Gastrocnemius medialis (tissue), 4 donors: ENCODE measurements at regions not wholly inside any gene's neighbourhood (a gene's known extent, or its start where the extent isn't known, plus 50 kb on each side); places are given as distances from the start of the nearest gene placed in this dataset.
"Not testable (repeated sequence)": the region's sequence is repeated elsewhere in the genome, so short reads cannot be mapped to it uniquely, and the experiment has no call there.

ENCODE experiments used
- ATAC-seq, 2 donors: fragments of 150-250 bp; one replicate each; pipeline ENCODE4 v1.9.1; 2016
- DNase-seq, 2 donors: peaks; one replicate each; pipeline ENCODE4 v3.0.0-alpha.2; 2019
- H3K27ac ChIP-seq, 4 donors: fragments of 200-600 bp; sonication (generic); 1 replicate in 1 of 4; 2 replicates in 3 of 4; pipeline ENCODE4 v1.5.1; 2016 to 2018; ENCODE audit warnings: mild to moderate bottlenecking in 2 of 4, moderate library complexity in 1 of 4
- H3K27me3 ChIP-seq, 3 donors: fragments of 200-600 bp; sonication (generic) in 2 of 3; 1 replicate in 1 of 3; 2 replicates in 2 of 3; pipeline versions ENCODE4 v1.5.1 to v1.6.0; 2016 to 2019; ENCODE audit warnings: mild to moderate bottlenecking in 1 of 3, moderate library complexity in 1 of 3
- H3K36me3 ChIP-seq, 2 donors: fragments of 200-600 bp; sonication (generic) in 1 of 2; one replicate each; pipeline ENCODE4 v1.5.1; 2017 to 2018
- H3K4me1 ChIP-seq, 2 donors: fragments of 200-600 bp; sonication (generic) in 1 of 2; one replicate each; pipeline ENCODE4 v1.5.1; 2016 to 2017; ENCODE audit warnings: mild to moderate bottlenecking in 2 of 2
- H3K4me3 ChIP-seq, 4 donors: fragments of 200-600 bp; sonication (generic) in 3 of 4; 1 replicate in 1 of 4; 2 replicates in 3 of 4; pipeline ENCODE4 v1.5.1; 2016 to 2019; ENCODE audit warnings: mild to moderate bottlenecking in 2 of 4
- H3K9me3 ChIP-seq, 3 donors: fragments of 200-600 bp; sonication (generic) in 2 of 3; 1 replicate in 1 of 3; 2 replicates in 2 of 3; pipeline ENCODE4 v1.5.1; 2016 to 2019
- POLR2A ChIP-seq, 2 donors: fragments of 450-650 bp; IDR thresholded peaks; one replicate each; pipeline ENCODE4 v1.6.1; 2017; ENCODE audit warnings: antibody characterized with exemption in 2 of 2, mild to moderate bottlenecking in 2 of 2, moderate library complexity in 2 of 2
- in situ Hi-C, 4 donors: fragments of 200-750 bp; cut with MboI; loops; one replicate each; pipeline versions ENCODE4 v1.15.0 to v1.8.0; 2017; ENCODE audit warnings: low sequenced_read_pairs in 4 of 4
- intact Hi-C: fragments of 100-400 bp; cut with DNase I; formaldehyde crosslinking; loops from one replicate; pipeline ENCODE4 v1.15.1; 2023; ENCODE audit warnings: low total_unique reads
- TF ChIP-seq, protein P1 (sequence below), 5 experiments: fragments of 450-650 bp in 3 of 5; fragments of 200-600 bp in 2 of 5; sonication (generic) in 2 of 5; IDR thresholded peaks in 4 of 5; conservative IDR thresholded peaks in 1 of 5; 1 replicate in 4 of 5; 2 replicates in 1 of 5; pipeline ENCODE4 v1.5.1; 2016 to 2019; ENCODE audit warnings: antibody characterized with exemption in 5 of 5, mild to moderate bottlenecking in 3 of 5, moderate library complexity in 3 of 5

DNA sequence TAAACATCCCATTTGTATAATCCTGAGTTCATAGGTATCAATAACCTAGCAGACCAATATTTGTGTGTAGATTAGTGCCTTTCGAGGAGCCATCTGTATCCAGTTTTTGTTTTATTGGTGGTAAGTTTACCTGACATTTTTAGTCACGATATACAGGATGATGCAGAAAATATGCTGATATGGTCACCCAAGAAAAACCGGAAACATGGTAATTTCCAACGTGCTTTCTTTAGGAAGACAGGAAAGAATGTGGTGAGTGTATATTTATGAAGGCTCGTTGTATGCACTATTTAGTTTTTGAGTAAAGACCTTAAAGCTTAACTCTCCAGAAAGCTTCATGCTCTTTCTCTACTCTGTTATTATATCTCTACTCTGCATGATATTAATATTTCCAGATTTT is 180.2 kb upstream of the PHACTR1 start:
- no peak overlapping the region for H3K27ac ChIP-seq
- H3K4me3 ChIP-seq = no peak overlapping the region
- DNase-seq = no peak
- intact Hi-C loops (no loop called here), in situ Hi-C loops (no loop called here)
- no peak for ATAC-seq
- H3K36me3 ChIP-seq = no peaks in the 10 kb centered on the region
- no peaks in the 10 kb centered on the region for H3K4me1 ChIP-seq
- H3K27me3 ChIP-seq = no peaks in the 10 kb centered on the region
- TF ChIP-seq, protein P1, sequence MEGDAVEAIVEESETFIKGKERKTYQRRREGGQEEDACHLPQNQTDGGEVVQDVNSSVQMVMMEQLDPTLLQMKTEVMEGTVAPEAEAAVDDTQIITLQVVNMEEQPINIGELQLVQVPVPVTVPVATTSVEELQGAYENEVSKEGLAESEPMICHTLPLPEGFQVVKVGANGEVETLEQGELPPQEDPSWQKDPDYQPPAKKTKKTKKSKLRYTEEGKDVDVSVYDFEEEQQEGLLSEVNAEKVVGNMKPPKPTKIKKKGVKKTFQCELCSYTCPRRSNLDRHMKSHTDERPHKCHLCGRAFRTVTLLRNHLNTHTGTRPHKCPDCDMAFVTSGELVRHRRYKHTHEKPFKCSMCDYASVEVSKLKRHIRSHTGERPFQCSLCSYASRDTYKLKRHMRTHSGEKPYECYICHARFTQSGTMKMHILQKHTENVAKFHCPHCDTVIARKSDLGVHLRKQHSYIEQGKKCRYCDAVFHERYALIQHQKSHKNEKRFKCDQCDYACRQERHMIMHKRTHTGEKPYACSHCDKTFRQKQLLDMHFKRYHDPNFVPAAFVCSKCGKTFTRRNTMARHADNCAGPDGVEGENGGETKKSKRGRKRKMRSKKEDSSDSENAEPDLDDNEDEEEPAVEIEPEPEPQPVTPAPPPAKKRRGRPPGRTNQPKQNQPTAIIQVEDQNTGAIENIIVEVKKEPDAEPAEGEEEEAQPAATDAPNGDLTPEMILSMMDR (IDR thresholded peaks at IDR 0.05 in 4 of 5, conservative IDR thresholded peaks at IDR 0.05 in 1 of 5) = no peak
- no peak for TF ChIP-seq POLR2A (IDR thresholded peaks at IDR 0.05)
- H3K9me3 ChIP-seq = no peaks in the 10 kb centered on the region

DNA sequence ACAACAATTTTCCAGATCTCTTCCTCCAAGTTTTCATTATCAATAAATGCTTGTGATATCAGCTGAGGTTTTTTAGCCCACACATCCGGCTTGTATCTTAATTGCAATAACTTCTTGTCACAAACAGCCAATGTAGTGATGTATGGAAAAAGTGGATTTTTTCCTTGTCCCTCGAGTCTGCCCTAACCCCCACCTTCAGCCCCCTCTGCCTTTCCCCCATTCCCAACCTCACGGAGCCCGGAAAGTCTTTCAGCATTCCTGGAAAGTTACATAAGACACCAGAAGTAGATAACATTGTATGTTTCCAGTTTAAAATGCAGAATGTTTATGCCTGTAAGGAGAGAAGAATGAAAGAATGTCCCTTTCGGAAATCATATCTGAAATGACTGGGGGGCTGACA is 179.2 kb upstream of the PHACTR1 start:
- no peaks in the 10 kb centered on the region for H3K27me3 ChIP-seq
- no peak for TF ChIP-seq POLR2A (IDR thresholded peaks at IDR 0.05)
- TF ChIP-seq, protein P1 (IDR thresholded peaks at IDR 0.05 in 4 of 5, conservative IDR thresholded peaks at IDR 0.05 in 1 of 5) = no peak
- H3K4me3 ChIP-seq = no peak overlapping the region
- in situ Hi-C loops (no loop called here), intact Hi-C loops (no loop called here)
- H3K9me3 ChIP-seq = no peaks in the 10 kb centered on the region
- no peak for DNase-seq
- H3K36me3 ChIP-seq = no peaks in the 10 kb centered on the region
- no peak for ATAC-seq
- H3K27ac ChIP-seq = no peak overlapping the region
- no peaks in the 10 kb centered on the region for H3K4me1 ChIP-seq

DNA sequence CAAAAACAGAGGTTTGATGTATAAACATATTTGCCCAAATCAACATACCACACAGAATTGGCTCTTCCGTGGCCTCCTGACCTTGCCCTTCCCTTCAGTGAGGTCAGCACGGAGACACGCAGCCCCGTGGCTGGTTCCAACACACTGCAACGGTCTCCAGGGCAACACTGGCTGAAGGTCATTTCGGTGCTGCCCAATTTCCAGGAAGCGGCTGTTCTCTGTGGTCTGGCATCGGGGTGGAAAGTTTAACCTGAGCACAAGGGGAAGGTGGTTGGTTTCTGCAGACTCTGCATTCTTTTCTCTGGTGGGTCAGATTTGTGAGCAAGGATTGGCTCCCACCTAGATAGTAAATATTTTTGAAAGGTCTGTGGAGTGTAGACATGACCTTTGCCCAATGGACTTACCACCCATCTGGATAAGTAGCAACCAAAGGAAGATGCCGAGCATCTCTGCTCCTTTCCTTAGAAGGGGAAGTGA is 177.6 kb upstream of the PHACTR1 start:
- DNase-seq = no peak

DNA sequence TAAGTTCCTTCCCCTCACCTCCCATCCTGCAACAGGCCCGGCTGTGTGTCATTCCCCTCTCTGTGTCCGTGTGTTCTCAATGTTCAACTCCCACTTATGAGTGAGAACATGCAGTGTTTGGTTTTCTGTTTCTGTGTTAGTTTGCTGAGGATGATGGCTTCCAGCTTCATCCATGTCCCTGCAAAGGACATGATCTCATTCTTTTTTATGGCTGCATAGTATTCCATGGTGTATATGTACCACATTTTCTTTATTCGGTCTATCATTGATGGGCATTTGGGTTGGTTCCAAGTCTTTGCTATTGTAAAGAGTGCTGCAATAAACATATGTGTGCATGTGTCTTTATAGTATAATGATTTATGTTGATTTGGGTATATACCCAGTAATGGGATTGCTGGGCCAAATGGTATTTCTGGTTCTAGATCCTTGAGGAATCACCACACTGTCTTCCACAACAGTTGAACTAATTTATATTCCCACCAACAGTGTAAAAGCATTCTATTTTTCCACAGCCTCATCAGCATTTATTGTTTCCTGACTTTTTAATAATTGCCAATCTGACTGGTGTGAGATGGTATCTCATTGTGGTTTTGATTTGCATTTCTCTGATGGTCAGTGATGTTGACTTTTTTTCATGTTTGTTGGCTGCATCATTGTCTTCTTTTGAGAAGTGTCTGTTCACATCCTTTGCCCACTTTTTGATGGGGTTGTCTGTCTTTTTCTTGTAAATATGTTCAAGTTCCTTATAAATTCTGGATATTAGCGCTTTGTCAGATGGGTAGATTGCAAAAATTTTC is 174.1 kb upstream of the PHACTR1 start:
- H3K4me3 ChIP-seq, H3K4me1 ChIP-seq, H3K27ac ChIP-seq, H3K9me3 ChIP-seq, ATAC-seq, intact Hi-C loops, H3K27me3 ChIP-seq, H3K36me3 ChIP-seq, in situ Hi-C loops, DNase-seq: not testable (repeated sequence)

More for the DNA sequence above, 177.6 kb upstream of the PHACTR1 start:
- no peaks in the 10 kb centered on the region for H3K27me3 ChIP-seq
- intact Hi-C loops (no loop called here), in situ Hi-C loops (no loop called here)
- H3K27ac ChIP-seq = no peak overlapping the region
- no peaks in the 10 kb centered on the region for H3K4me1 ChIP-seq
- H3K36me3 ChIP-seq = no peaks in the 10 kb centered on the region
- ATAC-seq = no peak
- H3K4me3 ChIP-seq = no peak overlapping the region
- TF ChIP-seq POLR2A (IDR thresholded peaks at IDR 0.05) = no peak
- TF ChIP-seq, protein P1 (IDR thresholded peaks at IDR 0.05 in 4 of 5, conservative IDR thresholded peaks at IDR 0.05 in 1 of 5) = no peak
- H3K9me3 ChIP-seq = no peaks in the 10 kb centered on the region

DNA sequence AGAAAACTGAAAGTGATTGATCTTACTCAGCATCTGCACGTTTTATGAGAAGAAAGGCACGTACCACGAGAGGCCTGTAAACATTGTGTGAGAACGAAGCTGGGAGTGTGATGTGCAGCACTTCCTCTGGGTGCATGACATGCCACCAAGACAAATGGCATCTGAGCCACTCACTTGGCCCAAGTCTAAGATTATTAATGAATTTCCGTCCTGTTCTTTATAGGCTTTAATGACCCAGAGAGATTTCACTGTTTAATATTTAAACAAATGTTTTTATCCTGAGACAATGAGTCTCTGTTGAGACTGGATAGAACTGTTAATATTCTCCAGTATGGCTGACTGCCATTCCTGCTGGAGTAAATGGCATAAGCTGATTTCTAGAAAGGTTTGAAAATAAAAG is 172.6 kb upstream of the PHACTR1 start:
- ATAC-seq = no peak
- in situ Hi-C loops (no loop called here), intact Hi-C loops (no loop called here)
- Histone ChIP-seq H3K27me3 (no peaks in the 10 kb centered on the region), H3K4me3 (no peak overlapping the region), H3K4me1 (no peaks in the 10 kb centered on the region), H3K27ac (no peak overlapping the region), H3K36me3 (no peaks in the 10 kb centered on the region), H3K9me3 (no peaks in the 10 kb centered on the region)
- TF ChIP-seq, protein P1 (IDR thresholded peaks at IDR 0.05 in 4 of 5, conservative IDR thresholded peaks at IDR 0.05 in 1 of 5) = no peak
- TF ChIP-seq POLR2A (IDR thresholded peaks at IDR 0.05) = no peak
- DNase-seq = no peak
